ENCODE measurements at regions not wholly inside any gene's neighbourhood (a gene's known extent, or its start where the extent isn't known, plus 50 kb on each side); places are given as distances from the start of the nearest gene placed in this dataset.

DNA sequence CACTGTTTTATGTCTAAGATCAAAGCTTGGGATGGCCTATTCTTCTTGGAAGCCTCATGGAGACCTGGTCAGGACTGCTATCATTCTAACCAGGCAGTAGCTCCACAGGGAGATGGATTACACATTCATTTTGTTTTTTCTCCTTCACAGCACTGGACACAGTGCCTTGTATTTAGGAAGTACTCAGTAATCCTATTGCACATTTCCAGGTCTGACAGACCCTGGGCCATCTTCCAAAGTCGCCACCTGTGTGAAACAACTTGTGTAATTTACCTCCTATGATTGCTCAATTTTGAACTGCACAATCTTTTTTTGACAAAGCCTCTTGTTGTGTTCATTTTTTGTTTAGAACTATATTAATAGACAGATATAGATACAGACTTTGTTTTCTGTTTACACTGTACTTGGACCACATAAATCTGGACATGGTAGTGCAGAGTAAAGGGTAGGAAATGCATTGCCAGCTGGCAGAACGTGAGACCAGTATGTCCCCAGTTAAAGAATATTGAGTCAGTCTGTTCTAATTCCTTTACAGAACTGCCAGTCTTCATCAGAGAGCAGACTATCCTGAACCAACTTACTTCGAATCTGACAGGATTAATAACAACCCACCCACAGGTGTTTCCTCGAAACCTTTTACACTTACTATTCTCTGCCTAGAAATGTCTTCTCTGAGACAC lies 277.8 kb upstream of the CYRIA start:
- no peak for DNase-seq (ENCODE audit: extremely low spot score, unreplicated experiment)
- H3K27me3 Mint-ChIP-seq (ENCODE audit: unreplicated experiment), result no peaks in the 10 kb centered on the region
- H3K36me3 Mint-ChIP-seq (ENCODE audit: unreplicated experiment), result no peaks in the 10 kb centered on the region
- no peak overlapping the region for H3K27ac Mint-ChIP-seq (ENCODE audit: unreplicated experiment)
- H3K4me3 Mint-ChIP-seq (ENCODE audit: unreplicated experiment), result no peak overlapping the region
- H3K9me3 Mint-ChIP-seq (ENCODE audit: unreplicated experiment), result peaks cover 16% of the 10 kb centered on the region
- H3K4me1 Mint-ChIP-seq (ENCODE audit: unreplicated experiment), result no peaks in the 10 kb centered on the region
- TF ChIP-seq CTCF (IDR thresholded peaks at IDR 0.05), result no peak

- Mint-ChIP-seq H3K27me3 (ENCODE audit: unreplicated experiment) (no peaks in the 10 kb centered on the region), H3K36me3 (ENCODE audit: unreplicated experiment) (no peaks in the 10 kb centered on the region), H3K4me1 (ENCODE audit: unreplicated experiment) (no peaks in the 10 kb centered on the region), H3K4me3 (ENCODE audit: unreplicated experiment) (no peak overlapping the region), H3K9me3 (ENCODE audit: unreplicated experiment) (peaks cover 21% of the 10 kb centered on the region), H3K27ac (ENCODE audit: unreplicated experiment) (no peak overlapping the region)
- no peak for TF ChIP-seq CTCF (IDR thresholded peaks at IDR 0.05)
- no peak for DNase-seq (ENCODE audit: extremely low spot score, unreplicated experiment)
Observed at GRCh38 chr2:16940214-16940613, 274.6 kb upstream of the CYRIA start.

- no peaks in the 10 kb centered on the region for H3K36me3 Mint-ChIP-seq (ENCODE audit: unreplicated experiment)
- H3K4me1 Mint-ChIP-seq (ENCODE audit: unreplicated experiment), result no peaks in the 10 kb centered on the region
- no peak overlapping the region for H3K27ac Mint-ChIP-seq (ENCODE audit: unreplicated experiment)
- H3K27me3 Mint-ChIP-seq (ENCODE audit: unreplicated experiment), result no peaks in the 10 kb centered on the region
- DNase-seq (ENCODE audit: extremely low spot score, unreplicated experiment), result no peak
- no peak overlapping the region for H3K4me3 Mint-ChIP-seq (ENCODE audit: unreplicated experiment)
- H3K9me3 Mint-ChIP-seq (ENCODE audit: unreplicated experiment), result peaks cover 21% of the 10 kb centered on the region
- no peak for TF ChIP-seq CTCF (IDR thresholded peaks at IDR 0.05)
Observed at GRCh38 chr2:16939771-16940170, 274.1 kb upstream of the CYRIA start.

- Mint-ChIP-seq H3K9me3 (ENCODE audit: unreplicated experiment) (peaks cover 4% of the 10 kb centered on the region), H3K4me3 (ENCODE audit: unreplicated experiment) (no peak overlapping the region), H3K27ac (ENCODE audit: unreplicated experiment) (no peak overlapping the region), H3K4me1 (ENCODE audit: unreplicated experiment) (no peaks in the 10 kb centered on the region), H3K36me3 (ENCODE audit: unreplicated experiment) (no peaks in the 10 kb centered on the region), H3K27me3 (ENCODE audit: unreplicated experiment) (no peaks in the 10 kb centered on the region)
- no peak for DNase-seq (ENCODE audit: extremely low spot score, unreplicated experiment)
- no peak for TF ChIP-seq CTCF (IDR thresholded peaks at IDR 0.05)
Observed at GRCh38 chr2:16933355-16933754, 267.7 kb upstream of the CYRIA start.

DNA sequence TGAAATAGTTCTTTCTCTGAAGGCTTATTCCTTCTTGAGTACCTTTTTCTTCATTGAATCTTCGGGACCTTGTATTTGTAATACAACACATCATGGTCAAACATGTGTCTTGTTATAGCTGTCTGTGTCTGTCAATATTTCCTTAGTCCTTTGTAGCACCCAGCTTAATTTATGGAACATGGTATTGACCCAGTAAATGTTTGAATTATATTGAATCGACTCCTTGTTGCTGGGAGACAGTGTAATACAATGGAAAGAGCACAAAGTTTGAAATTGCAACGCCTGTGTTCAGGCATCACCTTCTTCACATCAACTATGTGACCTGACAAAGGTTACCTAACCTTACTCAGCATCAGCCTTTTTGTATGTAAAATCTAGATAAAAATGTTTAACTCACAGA lies 267.2 kb upstream of the CYRIA start:
- H3K4me3 Mint-ChIP-seq (ENCODE audit: unreplicated experiment), result no peak overlapping the region
- no peak for DNase-seq (ENCODE audit: extremely low spot score, unreplicated experiment)
- no peak overlapping the region for H3K27ac Mint-ChIP-seq (ENCODE audit: unreplicated experiment)
- no peak for TF ChIP-seq CTCF (IDR thresholded peaks at IDR 0.05)
- no peaks in the 10 kb centered on the region for H3K4me1 Mint-ChIP-seq (ENCODE audit: unreplicated experiment)
- no peaks in the 10 kb centered on the region for H3K27me3 Mint-ChIP-seq (ENCODE audit: unreplicated experiment)
- no peaks in the 10 kb centered on the region for H3K36me3 Mint-ChIP-seq (ENCODE audit: unreplicated experiment)
- H3K9me3 Mint-ChIP-seq (ENCODE audit: unreplicated experiment), result no peaks in the 10 kb centered on the region

Data from osteocyte (in vitro differentiated cells).